HG02973 (cell line): ENCODE measurements at regions not wholly inside any gene's neighbourhood (a gene's known extent, or its start where the extent isn't known, plus 50 kb on each side); places are given as distances from the start of the nearest gene placed in this dataset.

ENCODE experiments used
- ATAC-seq: cut with Tn5 transposase; IDR thresholded peaks from one replicate; pipeline ENCODE4 v1.9.1; 2021; ENCODE audit warnings: moderate library complexity; ENCODE audit not compliant: unreplicated experiment

DNA sequence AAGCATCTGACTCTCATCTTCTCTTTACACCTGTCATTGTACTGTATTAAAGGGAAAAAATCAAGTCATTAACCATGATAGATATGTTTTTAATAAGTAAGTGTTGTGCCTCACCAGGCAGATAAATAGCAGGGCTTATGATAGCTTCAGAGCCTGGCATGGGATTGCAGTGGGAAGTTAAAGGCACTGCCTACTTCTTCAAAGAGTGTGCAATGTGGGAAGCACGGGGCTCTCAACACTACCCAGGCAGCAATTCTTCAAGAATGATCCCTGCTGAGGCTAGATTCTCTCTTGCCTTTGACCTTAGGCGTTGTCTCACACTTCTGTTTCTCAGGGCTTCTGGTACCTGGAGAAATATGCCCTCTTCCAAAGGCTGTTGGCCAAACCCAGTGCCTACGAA lies 297.3 kb downstream of the MAF start:
- ATAC-seq, result no peak

DNA sequence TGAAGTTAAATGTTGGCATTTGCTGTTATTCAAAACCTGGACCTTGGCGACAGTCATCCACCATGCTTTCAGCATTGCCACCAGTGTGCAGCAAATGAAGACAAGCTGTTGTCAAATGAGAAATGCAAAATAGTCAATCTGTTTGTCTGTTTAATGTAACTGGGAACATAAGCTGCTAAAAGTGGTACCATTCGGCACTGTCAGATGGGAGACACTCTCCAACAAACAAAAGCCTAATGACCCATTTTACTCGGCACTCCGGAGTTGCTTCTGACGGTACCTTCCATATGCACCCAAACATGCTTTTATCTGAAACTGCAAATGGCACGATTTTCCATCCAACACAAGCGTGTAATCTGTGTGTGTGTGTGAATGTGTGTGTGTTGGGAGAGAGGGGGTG lies 297.8 kb downstream of the MAF start:
- no peak for ATAC-seq

DNA sequence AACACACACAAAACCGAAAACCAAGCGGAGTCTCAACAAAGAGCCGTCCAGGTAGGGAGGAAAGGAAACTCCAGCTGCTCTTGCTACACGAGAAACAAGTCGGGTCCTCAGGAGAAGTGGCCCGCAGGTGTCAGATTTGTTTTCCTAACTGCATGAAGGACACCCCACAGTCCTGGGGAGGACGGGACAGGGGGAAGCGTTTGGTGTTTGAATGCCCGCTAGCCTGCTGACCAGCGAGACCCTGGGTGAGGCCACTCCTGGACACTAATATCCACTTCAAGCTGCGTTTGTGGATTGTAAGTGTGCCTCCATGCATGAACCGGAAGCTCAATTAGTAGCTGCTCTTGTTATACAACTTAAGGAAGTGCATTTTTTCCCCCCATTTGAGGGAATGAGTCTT lies 299.5 kb downstream of the MAF start:
- no peak for ATAC-seq

DNA sequence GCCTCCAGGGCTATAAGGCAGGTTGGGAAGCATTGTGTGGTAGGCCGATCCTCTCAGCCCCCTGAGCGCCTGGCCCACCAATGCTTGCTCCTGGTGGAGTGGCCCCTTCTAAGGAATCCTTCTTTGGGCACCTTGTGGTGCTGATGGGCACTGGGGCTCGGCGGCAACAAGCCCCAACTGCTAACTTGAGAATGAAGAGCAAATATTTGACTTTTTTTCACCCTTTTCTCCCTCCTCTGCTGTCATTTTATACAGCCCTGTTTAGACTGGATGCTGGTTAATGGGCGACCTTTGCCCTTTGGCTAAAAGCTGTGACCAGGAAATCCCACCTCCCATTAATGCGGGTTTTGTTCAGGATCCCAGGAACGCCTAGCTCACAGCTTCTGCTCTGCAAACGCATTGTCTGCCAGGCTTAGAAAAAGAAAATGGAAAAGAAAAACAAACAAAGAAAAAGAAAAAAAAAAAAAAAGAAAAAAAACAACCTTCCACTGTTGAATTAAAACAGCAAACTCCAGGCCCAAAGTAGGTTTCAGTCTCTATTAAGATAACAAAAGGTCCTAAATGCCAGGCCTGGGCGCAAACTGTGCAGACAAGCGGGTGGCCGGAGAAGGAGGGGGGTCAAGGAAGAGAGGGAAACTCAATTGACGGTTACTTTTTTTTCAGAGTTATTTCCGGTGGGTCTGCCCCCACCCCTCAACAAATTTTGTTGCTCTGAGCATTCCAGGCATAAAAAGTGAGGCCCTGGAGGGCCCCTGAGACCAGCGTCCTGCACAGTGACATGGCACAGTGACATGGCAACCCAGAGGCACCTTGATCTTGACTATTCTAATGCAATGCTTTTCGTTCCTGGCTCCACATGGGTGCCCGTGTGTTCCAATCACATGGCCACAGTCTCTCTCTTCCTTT lies 301.4 kb downstream of the MAF start:
- no peak for ATAC-seq

DNA sequence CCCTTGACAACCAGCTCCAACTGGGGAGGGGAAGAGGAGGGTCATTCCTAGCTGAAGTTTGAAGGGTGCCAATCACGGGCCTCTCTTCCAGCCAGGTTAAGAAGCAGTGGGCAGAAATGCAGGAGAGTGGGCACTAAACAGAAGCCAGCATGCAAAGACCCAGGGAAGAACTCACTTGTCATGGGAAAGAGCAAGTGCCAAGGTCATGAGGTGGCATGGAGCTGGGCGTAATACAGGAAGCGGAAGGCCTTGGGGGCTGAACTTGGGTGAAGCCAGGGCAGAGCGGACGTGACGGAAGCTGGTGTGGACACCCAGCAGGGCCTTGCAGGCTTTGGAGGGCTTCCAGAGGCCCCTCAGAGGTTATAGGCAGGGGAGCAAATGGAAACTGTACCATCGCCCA lies 302.1 kb downstream of the MAF start:
- no peak for ATAC-seq

DNA sequence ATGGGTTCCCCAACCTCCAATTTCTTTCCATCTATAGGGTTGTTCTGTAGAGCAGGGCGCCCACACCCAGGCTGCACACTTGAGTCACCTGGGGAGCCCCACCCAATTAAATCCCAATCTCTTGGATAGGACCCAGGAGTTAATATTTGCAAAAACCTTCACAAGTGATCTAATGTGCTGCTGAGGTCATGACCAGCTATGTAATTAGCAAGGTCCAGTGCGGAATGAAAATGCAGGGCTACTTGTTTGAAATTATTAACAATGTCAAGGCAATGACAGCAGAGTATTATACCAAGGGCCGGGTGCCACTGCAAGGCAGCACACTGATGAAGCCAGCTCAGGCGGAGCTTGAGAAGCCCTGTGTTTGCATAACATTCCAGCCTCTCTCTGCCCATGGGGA lies 302.7 kb downstream of the MAF start:
- no peak for ATAC-seq

DNA sequence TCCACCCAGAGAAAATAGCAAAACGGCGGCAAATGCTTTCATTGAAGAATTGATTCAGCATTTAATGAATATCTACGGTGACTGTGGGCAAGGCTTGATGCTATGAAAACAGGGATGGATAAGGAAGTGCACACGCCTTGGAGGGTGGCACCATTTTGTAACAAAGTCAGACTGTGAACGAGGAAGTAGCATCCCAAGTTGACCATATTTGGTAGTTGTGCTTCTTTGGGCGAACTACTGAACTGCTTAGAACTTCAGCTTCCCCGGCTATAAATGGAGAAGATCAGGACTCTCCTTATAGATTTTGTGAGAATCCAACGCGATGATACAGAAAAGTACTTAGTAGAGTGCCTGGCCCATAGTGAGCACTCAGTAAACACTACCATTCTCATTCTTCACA lies 303.2 kb downstream of the MAF start:
- no peak for ATAC-seq

DNA sequence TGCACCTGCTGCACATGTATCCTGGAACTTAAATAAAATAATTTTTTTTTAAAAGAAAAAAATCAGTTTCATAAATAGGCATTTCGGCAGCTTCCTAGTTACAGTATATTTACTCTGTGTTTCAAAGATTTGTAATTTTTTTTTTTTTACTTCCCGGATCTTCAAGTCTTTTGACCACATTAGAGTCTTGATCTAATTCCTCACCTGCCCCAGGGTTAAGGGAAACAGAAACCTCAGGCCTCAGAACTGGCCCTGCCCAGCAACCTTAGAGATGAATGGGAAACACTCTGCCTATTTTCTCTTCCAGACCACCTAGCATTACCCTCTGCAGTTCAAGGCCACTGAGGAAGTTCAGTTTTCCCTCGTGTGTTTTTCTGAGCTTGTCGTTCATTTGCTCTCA lies 304.0 kb downstream of the MAF start:
- no peak for ATAC-seq

DNA sequence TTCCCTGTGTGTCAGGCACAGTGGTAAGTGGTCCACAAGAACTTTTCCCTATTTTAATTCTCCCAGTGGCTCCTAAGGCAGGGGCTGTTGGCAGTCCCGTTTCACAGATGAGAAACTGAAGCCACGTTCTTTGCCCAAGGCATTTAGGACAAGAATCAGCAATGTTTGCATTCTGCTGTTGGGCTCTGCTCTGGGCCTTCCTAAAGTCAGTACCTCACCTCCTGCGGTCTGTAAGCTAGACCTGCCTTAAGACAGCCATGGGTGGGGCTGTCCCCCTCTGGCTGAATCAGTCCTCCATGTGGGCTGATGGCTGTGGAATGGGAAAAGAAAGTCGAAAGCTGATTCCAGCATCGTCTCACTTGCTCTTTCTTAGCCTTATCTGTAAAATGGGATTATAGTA lies 304.8 kb downstream of the MAF start:
- no peak for ATAC-seq

DNA sequence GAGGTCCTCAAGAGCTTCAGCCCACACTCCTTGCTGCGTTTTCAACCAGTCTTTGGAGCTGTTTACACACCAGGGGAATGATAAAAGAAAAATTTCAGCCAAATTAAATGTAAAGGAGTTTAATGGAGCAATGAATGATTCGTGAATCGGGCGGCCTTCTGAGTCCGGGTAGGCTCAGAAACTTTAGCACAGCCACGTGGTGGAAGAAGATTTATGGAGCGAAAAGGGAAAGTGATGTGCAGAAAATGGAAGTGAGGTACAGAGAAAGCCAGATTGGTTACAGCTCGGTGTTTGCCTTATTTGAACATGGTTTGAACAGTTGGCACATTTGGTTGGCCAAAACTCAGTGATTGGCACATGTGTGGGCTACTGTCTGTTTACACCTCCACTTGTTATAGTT lies 305.4 kb downstream of the MAF start:
- no peak for ATAC-seq

DNA sequence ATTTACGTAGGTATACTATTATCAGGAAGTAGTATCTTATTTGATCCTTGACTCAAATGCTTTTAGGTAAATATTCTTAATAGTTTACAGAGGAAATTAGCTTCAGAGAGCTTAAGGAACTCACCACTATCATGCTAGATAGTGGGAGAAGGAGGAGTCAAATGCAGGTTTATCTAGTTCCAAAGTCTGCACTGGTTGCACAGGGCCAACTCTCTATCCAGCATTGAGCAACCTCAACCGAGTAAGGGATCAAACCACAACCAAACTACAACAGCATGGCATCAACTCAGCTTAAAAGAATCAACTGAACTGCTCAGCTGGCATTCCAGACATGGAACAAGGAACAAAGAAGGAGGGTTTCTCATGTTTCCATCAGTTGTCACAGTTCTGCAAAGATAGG lies 306.0 kb downstream of the MAF start:
- ATAC-seq, result no peak

DNA sequence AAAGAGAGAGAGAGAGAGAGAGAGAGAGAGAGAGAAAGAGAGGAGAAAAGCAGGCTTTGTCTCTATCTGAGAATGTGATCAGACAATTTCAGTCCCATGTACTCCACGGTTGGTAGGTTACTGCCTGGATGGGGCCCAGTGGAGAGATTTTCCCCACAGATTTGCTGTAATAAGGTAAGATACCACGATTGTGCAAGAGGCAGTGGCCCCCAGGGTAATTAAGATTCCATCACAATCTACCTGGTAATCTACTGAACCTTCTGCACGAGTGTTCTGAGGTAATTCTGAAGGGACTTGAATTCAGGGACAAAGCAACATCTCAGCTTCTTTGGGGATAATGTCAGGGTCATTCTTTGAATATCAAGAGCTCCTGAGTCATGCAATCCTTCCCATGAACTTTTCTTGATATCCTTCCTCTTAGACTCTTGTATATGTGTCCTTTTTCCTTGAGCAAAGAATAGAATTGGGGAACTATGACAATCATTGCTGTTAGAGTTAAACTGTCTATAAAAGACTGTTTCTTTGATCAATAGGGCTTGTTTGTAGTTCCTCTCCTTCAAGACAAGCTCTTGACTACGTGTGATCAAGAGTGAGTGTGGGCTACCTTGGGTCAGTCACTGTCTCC lies 306.6 kb downstream of the MAF start:
- ATAC-seq, result no peak

DNA sequence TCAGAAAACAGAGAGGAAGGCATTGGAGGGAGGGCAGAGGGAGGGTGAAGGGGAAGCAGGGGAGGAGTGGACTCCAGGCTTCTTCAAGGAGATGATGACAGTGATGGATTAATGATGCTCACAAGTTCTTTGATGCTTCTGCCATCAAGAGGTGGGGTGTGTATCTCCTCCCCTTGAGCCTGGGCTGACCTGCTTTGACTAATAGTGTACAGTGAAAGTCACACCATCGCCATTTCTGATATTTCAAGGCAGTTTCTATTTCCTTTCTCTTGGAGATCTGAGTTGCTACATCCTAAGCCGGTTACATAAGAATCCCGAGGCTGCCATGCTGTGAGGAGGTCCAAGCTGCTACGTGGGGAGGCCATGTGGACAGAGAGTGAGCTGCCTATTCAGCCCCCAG lies 312.5 kb downstream of the MAF start:
- ATAC-seq, result no peak

DNA sequence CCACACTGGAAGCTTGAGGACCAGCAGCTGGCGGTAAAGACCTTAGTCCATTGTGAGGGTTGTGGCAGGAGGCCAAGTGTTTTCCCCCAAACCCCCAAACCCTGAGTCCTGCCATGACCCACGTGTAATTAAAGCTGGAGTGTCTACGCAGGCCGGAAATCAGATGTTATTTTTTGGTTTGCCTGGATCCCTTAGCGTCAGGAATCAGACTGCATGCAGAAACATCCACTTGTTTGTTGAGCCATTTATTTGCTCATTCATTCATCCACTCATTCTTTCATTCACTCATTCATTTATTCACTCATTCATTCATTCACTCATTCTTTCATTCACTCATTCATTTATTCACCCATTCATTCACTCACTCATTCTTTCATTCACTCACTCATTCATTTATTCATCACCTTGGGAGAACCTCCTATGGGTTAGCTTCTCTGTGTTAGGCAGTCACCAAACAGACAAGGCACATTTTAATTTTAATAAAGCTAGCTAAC lies 313.1 kb downstream of the MAF start:
- no peak for ATAC-seq

DNA sequence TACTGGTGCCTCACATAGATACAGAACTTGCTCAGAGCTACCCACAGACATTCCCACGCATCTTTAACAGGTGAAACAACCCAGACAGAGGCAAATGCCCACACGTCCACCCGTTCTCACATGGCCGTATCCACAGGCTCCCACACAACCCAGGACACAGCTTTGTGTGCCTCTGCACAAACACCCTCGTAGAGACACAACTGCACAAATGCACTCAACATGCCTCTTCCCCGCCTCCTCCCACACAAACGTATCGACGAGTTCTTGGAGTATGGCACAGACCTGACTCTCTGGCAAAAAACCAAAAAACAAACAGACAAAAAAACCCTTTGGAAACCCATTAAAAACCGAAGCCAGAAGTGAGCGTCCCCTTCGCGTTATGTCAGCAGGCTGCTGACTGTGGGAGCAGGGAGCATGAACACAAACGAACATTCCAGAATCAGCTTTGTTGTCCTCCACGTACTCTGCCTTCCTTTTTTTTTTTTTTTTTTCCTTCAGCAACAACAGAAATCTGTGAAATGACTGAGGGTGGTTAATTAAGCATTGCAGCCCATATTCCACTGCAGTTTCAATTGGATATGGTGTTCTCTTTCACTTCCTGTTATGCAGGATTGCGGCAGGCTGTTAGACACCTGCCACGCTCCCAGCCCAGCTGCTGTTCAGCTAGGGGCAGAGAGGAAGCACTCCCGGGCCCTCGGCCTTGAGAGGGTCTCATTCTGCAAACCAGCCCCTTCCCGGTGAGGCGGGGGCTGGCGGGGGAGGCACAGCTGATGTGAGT lies 313.7 kb downstream of the MAF start:
- ATAC-seq, result peak; percentile 92

DNA sequence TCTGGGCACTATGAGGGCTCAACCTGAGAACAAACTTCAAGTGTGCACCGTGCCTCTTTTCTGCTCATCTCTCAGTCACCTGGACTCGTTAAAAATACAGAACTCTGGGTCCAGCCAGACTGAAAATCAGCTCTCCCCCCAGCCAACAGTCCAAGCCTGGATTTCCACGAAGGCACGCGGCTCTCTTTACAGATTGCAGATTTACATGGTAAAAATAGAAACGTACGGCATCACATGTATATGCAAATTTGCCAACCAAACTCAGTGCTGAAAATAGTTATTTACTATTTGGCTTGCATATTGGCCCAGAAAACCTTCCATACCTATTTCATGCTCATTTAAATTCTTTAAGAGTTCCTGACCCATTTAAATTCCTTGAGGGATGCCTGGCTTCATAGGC lies 315.8 kb downstream of the MAF start:
- ATAC-seq, result no peak

DNA sequence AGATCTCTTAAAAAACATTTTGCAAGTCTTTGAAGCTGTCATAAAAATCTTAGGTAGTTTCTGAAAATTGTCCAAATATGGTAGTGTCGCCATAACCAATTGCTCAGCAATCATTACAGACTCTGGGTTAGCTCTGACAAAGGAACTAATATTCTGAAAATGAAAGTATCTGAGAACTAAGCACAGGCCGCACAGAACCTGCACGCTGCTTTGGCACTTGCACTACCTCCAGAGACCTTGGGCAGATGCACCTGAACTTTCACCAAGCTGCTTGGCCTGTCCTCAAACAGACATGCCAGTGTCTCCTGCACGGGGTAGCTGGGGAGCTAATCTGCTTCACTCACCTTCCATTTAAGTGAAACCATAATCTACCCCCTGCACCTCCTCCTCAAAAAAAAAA lies 317.0 kb downstream of the MAF start:
- ATAC-seq, result peak; percentile 56

DNA sequence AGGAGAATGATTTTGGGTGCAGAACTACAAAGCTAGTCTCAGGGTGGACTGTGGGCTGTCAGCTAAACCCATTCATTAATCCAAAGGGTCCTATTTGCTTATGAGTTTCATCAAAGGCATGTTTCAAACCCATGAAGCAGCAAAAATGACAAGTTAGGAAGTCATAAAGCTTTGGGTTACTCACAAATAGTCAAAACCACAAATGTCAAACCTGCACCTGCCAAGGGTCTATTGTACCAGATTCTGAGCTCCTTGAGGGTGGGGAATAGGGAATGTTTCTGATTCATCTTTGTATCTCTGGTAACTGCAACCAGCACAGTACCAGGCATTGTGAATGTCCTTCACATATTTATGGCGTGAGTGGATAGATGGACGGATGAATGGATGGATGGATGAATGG lies 317.7 kb downstream of the MAF start:
- ATAC-seq, result no peak

DNA sequence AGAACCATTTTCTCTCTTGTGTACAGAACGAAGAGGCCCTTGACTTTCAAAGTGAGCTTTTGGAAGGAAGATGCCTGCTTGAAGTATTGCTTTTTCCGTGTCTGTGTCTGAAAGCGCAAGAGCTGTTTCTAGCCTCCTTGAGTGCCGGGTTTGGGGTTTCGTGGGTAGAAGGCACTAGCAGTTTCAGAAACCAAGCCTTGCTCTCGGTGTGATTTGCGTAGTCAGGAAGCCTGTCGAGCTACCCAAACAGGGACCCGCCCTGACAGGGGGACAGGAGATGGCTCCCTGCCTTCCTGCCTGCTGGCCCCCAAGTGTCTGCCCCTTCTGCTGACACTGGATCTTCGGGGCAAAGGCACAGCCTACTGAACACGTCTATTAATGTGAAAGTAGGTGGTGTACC lies 322.0 kb downstream of the MAF start:
- peak; percentile 70 for ATAC-seq

DNA sequence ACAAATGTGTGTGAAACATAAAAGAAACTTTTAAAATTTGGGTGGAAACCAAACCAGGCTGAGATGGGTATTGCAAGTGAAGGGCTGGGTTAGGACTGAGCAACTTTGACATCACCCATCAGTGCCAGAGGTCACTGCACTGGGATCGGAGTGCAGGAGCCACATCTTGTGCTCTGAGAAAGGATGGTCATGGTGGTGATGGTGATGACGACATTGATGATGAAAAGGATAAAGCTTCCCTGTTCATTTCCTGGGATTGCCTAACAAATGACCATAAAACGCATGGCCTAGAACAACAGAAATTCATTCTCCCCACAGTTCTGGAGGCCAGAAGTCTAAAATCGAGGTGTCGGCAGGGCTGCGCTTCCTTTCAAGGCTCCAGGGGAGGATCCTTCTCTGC lies 324.0 kb downstream of the MAF start:
- ATAC-seq, result no peak

DNA sequence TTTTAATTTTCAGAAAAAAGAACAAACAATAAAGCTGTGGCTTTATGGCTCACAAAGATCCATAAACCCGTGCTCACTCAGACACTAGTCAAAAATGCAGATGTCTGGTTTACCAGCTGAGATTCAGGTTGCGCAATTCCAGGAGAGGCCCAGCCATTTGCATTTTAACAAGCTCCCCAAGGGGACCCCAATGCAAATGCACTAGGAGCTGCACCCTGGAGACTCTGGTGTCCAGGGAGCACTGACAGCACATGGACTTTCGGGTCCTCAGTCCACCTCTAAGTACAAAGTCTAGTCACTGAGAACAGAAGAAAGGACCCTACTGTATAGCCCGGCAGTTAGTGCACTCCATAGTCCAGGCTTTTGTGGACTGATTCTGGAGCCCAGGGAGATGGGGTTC lies 326.3 kb downstream of the MAF start:
- no peak for ATAC-seq

DNA sequence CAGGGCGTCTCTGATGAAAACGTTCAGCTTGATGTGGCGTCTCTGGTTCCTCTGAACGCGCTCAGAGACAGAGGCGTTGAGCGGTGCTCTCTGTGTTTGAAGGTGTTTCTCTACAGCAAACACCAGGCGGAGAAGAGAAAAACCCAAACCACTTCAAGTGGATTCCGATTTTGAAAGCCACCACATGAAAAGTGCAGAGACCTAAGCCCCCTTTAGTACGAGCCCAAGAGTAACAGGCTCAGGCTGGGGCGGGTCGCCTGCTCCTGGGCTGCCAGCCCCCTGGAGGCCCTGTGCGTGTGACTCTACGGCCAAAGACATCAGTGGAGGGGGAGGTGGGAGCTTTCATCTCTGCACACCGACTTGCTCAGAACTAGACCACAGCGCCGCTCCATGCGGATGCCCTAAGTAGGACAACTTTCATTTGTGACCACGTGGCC lies 328.4 kb downstream of the MAF start:
- ATAC-seq, result no peak
